Hippocampal formation (tissue), 2 donors: ENCODE measurements at regions not wholly inside any gene's neighbourhood (a gene's known extent, or its start where the extent isn't known, plus 50 kb on each side); places are given as distances from the start of the nearest gene placed in this dataset.
A peak's percentile ranks its signal among the peaks of the same experiment; 100 is the strongest.
"Not testable (repeated sequence)": the region's sequence is repeated elsewhere in the genome, so short reads cannot be mapped to it uniquely, and the experiment has no call there.

Experiments used
- DNase-seq, 2 donors: peaks; one replicate each; lab custom pipeline; 2025; lab: John Stamatoyannopoulos, UW

DNA sequence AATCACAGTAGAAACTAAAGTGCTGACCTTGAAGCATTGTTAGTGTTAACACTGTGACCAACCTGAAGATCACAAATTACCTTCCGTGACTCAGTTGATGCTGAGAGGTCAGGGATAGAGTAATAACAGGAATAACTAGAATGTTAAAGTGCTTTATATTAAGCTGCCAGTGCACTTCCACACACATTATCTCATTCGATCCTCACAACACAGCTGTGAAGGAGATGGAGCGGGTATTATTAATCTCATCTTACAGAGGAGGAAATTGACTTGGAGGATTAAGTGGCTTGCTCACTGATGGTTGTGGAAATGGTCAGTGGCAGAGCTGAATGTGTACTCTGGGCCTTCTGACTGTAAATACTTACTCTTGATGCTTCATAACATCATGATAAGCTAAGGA lies 252.5 kb upstream of the DMRT1 start:
- DNase-seq: no peak

DNA sequence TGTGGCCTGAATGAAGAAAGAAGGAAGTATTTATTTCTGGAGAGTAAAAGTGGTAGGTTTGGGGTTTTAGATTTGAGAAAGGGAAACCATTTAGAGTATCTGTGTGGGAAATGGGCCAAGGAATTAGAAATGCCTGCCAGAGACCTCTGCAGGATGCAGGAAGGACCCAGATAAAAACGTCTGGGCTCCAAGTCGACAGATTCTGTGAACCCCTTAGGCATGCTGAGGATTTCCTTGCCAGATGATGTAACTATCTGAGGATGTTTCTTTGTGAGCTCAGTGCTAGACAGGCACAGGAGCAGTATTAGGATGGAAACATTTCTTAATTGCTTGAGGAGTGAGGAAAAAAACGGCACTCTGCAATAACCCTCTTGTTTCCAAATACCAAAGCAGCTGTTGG lies 251.8 kb upstream of the DMRT1 start:
- DNase-seq: no peak

DNA sequence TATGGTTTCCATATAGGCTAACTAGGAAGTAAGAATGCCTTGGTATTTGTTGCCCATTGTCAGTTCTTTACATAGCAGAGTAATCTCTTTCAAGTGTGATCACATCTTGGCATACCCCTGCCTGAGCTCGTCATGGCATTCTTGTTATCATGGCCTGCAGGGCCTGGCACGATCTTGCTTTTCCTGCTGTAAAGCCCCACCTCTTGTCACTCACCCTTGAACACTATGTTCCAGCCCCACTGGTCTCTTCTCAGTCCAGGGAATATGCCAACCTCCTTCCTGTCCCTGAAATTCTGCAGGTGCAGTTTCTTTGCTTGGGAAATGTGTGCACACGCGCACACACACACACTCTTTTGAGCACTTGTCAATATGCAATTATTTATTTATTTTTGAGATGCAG lies 250.2 kb upstream of the DMRT1 start:
- no peak for DNase-seq

GRCh38 chr9:592225-592624 lies 249.3 kb upstream of the DMRT1 start:
- DNase-seq: no peak

DNA sequence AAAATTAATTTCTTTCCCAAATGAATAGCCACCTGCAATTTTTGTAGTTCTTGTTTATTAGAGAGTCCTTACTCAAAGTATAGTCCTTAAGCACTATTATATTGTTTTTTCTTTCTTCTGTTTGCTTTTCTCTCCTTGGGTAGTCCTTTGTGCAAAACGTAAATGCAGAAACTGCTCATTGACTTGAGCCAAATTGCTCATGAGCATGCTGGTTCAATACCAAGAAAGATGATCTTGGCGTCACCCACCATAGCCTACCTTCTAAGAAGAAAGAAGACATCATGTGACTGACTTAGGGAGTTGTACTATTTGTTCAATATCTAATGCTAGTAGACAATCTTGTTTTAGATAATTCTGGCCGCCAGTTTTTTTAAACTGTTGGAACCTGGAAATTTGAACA lies 248.8 kb upstream of the DMRT1 start:
- DNase-seq: no peak

- no peak for DNase-seq
Observed at GRCh38 chr9:593809-594208, 247.7 kb upstream of the DMRT1 start.

DNA sequence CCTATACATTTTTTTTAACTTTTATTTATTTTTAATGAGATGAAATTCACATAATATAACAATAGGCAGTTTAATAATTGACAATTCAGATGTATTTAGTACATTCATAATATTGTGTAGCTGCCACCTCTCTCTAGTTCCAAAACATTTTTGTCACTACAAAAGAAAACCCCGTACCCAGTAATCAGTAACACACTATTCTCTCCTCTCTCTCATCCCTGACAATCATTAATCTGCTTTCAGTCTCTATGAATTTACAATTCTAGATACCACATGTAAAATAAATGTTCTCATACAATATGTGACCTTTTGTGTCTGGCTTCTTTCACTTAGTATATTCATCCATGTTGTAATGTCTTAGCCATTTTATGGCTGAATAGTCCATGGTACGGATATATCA lies 244.8 kb upstream of the DMRT1 start:
- DNase-seq: no peak

- no peak for DNase-seq
Observed at GRCh38 chr9:600006-600405, 241.5 kb upstream of the DMRT1 start.

DNA sequence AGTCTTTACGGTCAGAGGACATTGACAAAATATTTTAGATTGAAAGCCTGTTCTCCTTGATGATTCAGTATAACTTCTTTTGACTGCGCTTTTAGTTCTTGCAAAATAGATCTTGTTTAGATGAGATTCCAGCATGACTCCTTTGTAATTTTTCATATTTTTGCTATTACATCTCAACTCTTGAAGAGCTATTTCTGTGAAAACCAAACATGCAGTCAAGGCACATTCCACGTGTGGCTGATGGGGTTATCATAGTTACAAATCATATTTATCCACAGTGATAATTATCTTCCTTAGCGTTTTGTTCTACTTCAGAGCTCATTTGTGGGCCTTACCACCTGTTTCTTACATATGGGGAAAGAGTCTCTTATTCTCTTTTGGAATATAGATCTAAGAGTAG lies 238.8 kb upstream of the DMRT1 start:
- DNase-seq: no peak

DNA sequence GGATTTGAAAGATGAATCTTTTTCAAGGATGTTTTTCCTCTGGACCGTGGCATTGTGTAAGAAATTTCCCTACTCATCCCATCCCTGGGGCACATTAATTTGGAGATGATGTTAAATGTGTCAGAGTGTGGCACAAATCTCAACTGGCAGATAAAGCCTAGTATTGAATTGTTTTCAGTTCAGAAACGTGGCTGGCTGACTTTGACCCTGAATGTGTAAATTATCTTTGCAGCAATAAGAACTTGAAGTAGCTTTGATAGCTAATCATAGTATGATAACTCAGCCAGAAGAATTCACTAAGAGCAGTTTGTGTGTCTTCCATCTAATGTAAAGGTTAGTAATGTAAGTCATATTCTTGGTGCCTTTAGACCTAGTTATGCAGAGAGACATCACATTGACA lies 238.4 kb upstream of the DMRT1 start:
- DNase-seq: no peak

DNA sequence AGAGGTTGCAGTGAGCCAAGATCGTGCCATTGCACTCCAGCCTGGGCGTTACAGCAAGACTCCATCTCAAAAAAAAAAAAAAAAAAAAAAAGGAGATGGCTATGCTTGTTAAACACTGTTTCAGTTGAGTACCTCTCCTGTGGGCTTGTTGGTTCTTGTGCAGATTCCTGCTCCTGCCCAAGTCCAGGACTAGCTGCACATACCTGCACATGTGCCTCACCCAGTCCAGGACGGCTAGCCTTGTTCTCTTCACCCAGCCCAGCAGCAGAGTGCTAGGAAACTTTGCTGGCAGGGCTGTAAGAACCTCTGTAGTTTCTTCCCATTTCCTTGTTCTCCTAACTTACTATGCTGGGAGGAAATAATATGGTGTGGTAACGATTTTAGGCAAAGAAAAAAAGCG lies 234.1 kb upstream of the DMRT1 start:
- DNase-seq: no peak

GRCh38 chr9:613771-614347 lies 227.6 kb upstream of the DMRT1 start:
- DNase-seq: peak; percentile 78 to 89

DNA sequence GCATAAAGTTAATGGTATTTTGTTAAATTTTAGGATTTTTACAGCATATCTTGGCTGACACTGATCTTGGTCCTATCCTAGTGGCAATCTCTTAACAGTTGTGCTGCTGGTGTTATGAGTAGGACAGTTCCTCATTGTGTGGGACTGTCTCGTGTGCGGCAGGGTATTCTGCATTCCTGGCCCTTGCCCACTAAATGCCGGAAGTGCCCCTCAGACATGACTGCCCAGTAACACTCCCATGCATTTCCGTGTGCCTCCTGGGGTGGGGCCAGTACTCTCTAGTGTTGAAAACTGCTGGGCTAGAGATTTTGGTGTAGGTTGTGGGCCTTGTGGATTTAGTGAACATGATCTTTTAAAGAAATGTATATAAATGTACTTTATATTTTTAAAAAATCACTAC lies 227.1 kb upstream of the DMRT1 start:
- peak in 1 of 2 donors; percentile 47 for DNase-seq

- no peak for DNase-seq
Observed at GRCh38 chr9:615756-616155, 225.7 kb upstream of the DMRT1 start.

DNA sequence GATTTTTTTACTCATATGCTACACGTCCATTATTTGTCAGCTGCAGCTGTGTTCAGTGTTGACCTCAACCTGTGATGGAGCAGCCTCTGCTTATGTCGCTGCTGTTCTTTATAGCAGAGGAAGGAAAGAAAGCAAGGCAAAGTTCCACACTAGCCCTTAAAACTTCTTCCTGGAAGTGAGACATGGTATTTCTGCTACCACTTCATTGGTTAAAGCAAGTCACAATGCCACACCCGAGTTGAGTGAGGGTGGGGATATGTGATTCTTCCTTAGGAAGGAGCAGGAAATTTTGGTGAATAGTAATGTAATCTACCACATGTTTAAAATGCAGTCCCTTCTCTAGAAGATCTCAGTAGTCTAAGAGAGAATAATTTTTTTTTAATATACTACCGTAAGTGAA lies 224.8 kb upstream of the DMRT1 start:
- no peak for DNase-seq

- no peak for DNase-seq
Observed at GRCh38 chr9:617445-618085, 223.9 kb upstream of the DMRT1 start.

GRCh38 chr9:618478-618877 lies 223.0 kb upstream of the DMRT1 start:
- DNase-seq: no peak

DNA sequence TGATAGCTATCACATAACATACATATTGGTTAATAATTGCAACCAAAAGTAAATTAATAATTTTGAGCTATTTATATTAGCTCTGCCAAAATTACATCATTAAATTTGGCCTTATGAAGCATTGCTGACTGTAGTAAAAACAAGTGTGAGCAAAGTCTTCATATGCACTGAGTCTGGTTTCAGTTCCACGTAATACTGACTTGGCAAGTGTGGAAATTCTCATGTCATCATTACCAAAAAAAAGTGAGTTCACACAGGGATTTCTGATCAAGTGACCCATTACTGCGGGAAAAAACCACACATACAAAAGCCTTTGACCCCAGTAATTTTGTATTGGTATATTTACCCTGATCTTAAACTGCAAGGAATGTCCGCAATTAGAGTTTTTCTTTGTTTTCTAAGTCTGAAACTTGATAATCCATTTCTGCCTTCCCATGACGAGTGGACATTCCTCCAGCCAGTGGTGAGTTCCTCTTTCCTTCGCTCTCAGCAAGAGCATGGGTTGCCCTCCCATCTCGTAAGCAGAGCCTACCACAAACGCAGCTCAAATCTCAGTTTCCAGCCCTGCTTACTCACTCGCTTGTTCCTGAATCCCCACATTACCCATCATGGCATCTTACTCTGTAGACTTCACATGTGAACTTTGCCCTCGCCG lies 220.2 kb upstream of the DMRT1 start:
- no peak for DNase-seq

GRCh38 chr9:624935-625500 lies 216.5 kb upstream of the DMRT1 start:
- DNase-seq: no peak

DNA sequence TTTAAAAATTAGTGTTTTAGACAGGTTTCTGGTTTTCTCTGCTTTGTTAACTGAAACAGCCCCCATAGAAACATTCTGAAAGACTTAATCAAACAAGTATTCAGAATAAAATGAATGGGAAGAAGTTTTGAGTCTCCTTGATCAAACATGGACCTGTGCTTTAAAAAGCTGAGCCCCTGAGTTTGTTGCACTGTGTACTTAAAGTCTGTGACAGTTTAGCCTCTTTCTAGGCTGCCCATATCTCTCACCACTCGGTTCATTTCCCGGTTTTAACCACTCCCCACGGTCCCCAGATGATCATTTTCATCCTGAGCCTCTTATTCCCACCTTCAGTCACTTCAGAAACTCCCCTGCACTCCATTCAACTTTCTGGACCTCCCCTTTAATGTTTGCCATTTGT lies 215.9 kb upstream of the DMRT1 start:
- no peak for DNase-seq

DNA sequence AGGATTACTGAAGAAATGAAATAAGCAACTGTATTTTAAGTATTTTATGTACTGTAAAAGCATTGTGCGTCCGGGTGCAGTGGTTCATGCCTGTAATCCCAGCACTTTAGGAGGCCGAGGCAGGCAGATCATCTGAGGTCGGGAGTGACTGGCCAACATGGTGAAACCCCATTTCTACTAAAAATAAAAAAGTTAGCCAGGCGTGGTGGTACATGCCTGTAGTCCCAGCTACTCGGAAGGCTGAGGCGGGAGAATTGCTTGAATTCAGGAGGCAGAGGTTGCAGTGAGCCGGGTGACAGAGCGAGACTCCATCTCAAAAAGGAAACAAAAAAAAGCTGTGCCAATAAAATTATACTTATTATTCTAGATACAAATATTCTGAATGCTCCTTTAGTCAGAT lies 215.4 kb upstream of the DMRT1 start:
- DNase-seq: not testable (repeated sequence)

DNA sequence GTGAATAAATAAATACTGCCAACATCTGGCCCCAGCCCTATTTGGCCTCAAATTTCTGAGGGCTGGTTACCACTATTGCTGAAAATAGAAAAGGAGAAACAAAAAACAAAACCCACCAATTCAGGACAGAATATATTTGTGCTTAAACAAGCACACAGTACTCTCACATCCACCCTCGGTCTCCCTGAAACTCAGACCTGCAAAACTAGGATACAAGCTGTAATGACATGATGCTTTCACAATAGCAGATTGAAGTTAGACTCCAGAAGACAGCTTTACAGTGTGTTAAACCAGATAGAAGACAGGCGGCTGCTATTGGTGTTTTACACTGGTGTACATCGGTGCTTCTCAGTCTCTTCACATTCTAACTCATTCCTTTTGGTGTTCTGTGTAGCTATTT lies 214.9 kb upstream of the DMRT1 start:
- no peak for DNase-seq

GRCh38 chr9:627336-627970 lies 214.0 kb upstream of the DMRT1 start:
- DNase-seq: no peak
